Limb (tissue), 2 donors: ENCODE measurements at regions not wholly inside any gene's neighbourhood (a gene's known extent, or its start where the extent isn't known, plus 50 kb on each side); places are given as distances from the start of the nearest gene placed in this dataset.

Source experiments
- DNase-seq, 2 donors: peaks; one replicate each; pipeline ENCODE4 v3.0.0-alpha.2; 2016; ENCODE audit errors: extremely low spot score in 2 of 2

DNA sequence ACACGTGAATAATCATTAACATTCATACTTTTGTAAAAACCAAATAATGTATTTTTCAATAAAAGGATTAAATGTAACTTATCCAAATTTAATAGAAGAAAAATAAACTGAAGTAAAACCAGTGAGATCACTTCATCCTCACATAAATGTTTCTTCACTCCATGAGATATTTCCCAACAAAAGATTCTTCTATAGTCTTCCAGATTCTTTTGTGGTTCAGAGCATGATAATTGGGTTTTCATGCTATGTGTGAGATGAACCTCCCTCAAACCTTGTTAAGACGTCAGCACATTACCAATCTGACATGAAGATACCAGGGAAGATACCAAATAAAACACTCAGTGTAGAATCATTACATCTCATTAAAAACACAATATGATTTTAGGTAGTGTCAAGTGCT lies 62.9 kb upstream of the OXGR1 start:
- no peak for DNase-seq

DNA sequence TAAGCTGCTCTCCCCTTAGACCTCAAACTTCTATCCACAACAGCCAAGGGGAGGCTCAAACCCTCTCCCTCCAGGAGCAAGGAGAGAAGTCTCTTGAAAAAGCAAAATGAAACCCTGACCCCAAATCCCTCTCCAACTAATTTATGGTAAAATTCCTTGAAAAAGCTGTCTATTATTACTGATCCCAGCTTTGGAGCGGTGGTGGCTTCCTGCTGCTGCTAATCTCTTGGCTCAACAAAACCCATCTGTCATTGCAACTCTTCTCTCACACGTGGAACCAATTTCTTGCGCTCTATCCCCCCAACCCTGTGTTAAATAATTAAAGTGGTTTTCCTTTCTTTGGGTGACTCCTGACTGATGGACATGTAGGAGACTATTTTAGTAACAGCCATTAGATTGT lies 64.1 kb upstream of the OXGR1 start:
- DNase-seq: peak; percentile 33 to 58

DNA sequence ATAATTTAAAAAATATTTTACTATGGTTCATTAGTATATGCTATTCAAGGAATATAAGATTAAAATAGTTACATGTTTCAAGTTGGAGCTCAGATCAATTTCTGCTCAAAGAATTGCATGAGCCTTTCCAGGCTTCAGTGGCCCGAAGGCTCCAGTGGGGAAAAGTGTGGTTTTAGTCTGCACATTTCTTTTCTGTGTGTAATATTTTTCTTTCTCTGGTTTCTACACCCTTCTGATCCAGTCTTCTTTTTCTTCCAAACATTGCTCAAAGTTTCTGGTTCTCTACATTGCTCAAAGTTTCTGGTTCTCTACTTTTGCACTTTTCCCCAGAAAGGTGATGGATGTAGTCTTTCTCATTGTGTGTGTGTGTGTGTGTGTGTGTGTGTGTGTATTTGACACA lies 64.7 kb upstream of the OXGR1 start:
- DNase-seq: no peak

DNA sequence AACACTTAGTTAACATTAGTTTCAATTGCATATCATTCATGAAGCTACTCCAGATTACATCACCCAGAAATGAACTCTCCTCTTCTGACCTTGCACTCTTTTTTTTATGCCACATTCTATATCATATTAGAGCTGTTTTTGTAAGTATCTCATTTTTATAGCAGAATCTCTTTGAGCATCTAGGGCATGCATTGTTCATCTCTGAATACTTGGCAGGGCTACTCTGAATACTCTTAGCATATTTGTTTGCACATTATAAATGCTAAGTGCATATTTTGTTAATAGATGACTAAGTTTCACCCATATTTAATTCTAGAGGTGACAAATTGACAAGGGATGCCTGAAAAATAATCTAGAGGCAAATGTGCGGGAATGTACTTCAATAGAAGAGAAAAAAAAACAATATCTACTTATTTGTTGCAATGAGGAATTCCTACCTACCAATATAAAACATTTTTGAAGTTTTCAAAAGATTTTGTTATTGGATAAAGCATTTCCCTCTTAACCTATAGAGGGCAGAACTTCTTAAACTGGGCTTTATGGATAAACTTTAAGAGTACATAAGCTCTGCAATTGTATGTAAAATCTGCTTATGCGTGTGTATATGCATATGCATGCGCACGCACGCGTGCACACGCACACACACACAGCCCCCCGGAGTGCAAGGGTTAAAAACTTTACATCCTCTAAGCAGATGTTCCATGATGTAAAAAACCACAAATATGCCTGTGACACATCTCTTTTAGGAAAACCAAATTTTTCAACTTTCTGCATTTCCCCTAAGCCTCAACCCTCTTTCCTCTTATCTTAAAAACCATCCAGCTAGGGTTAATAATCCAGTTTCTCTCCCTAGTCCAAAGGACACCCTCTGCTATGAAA lies 73.0 kb upstream of the OXGR1 start:
- no peak for DNase-seq

DNA sequence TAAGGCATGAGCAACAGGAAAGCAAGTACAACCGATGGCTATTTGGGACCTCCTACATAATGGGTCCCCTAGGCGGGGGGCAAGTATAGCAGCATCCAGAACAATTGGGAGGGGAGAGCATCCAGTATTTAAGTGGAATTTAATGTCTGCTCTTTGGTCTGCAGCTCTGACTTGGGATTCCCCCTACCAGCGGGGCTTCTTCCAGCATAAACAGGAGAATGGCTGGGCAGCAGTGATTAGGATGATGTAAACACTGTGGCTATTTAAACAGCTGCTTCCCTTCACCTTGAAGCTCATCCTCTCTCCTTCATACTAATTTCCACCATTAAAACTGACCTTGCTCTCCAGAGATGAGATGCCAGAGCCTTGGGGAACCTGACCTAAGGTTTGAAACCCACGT lies 73.9 kb upstream of the OXGR1 start:
- peak in 1 of 2 donors; percentile 34 for DNase-seq

DNA sequence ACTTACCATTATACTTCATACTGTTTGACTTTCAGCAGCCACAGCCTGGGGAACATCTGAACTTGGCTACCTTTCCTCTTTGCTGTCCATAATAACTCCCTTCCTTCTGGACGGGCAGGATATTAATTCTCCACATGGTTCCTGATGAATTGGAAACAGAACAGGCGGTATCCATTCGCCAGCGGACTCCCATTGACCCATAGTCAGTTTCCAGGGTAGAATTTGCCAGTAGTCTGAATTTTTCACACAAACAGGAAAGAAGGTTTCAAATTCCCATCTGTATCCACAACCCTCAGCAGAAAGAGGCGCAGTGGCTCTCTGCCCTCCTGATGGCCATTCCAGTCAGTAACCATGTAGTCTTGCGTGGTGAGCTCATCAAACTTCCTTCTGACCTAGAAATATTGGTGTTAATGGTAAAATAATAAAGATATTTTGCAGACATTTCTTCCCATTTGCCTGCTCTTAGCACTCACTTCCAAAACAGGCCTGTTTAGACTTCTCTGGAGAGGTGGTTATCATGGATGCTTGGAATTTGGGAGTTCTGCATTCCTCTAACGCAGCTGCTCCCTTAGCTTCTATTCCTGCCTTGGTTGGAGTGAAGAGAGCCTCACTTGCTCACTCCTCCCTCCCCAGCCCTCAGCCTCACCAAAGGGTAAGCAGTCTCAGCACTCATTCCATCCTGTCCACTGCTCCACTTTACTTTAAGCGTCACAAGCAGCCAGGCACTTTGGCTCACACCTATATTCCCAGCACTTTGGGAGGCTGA lies 75.0 kb upstream of the OXGR1 start:
- peak in 1 of 2 donors; percentile 21 for DNase-seq

DNA sequence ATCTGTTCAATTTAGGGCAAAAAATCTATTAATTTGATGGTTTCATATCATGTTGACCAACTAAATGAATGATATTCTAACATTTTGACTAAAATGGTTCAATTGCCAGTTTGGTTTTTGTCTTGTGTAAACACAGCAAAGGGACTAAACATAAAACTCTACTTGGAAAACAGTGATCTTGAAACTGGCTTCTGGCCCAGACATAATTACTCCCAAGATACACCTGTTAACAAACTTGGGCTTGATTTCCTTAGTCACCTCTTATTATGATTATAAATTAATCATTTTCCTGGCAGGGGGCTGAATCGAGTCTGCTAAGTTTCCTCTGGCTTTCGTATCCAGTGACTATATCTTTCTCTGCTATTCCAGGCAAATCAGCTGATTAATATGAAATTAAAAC lies 78.0 kb upstream of the OXGR1 start:
- DNase-seq: no peak

DNA sequence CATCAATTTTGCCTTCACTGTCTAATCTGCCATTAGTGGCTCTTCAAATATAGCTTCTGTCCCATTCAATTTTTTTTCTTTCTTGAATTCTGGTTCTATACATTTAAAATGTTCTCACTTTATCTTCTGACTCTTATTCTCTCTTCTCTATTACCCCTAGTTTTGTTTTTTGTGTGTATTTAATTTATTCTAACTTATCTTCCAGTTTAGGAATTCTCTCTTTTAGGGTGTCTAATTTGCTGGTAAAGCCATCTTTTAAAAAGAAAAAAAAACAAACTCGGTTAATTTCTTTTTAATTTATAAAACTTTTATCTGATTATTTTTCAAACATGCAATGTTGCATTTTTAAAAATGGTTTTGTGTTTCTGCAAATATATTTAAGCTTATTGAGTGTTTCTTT lies 80.3 kb upstream of the OXGR1 start:
- no peak for DNase-seq

DNA sequence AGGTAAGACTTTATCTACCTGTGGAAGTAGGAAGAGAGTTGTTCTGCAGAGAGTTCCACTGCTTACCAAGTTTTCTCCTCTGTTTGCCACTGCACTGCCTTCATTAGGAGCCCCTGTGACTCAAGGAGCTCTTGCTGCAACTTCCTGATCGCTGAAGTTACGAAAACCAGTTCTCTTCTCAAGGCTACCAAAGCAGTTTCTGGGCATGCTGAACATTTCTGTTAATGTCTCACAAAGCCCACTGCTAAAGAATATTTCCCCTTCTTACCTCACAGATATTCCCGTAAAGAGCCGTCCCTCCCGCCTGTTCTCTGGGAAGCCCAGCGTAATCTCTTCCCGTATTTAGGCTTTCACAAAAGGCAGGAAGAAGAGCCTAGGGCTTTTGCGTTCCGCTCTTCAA lies 82.6 kb upstream of the OXGR1 start:
- no peak for DNase-seq

DNA sequence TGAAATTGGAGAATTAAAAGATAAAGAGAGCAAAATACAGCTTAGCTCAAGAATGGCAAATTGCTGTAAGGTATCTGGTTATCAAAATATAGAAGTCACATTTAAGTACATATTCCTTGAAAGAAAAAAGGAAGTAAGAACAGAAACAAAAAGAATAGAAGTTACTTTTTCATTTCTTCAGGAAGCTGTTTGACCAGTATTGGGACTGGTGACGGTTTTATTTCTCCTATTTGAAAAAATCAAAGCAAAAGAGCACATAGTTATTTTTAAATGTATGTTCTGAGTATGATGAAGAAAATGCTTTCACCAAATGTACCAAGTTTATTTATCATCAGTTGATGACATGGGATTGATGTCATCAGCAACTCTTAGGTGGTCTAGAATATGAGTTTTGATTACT lies 83.1 kb upstream of the OXGR1 start:
- DNase-seq: no peak

DNA sequence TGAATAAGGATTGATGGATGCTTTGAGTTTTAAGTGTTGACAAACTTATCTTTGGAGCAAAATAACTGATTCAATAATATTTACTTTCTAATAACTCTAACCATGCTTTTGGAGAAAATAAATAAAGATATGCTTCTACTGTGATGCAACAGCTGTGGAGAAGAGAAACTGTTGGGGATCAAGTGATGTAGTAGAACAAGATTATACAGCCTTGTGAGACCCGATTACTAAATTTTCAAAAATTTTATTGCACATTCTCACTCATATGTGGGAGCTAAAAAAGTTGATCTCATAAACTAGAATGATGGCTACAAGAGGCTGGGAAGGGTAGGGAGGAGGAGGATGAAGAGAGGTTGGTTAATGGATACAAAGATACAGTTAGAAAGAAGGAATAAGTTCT lies 85.5 kb upstream of the OXGR1 start:
- no peak for DNase-seq

DNA sequence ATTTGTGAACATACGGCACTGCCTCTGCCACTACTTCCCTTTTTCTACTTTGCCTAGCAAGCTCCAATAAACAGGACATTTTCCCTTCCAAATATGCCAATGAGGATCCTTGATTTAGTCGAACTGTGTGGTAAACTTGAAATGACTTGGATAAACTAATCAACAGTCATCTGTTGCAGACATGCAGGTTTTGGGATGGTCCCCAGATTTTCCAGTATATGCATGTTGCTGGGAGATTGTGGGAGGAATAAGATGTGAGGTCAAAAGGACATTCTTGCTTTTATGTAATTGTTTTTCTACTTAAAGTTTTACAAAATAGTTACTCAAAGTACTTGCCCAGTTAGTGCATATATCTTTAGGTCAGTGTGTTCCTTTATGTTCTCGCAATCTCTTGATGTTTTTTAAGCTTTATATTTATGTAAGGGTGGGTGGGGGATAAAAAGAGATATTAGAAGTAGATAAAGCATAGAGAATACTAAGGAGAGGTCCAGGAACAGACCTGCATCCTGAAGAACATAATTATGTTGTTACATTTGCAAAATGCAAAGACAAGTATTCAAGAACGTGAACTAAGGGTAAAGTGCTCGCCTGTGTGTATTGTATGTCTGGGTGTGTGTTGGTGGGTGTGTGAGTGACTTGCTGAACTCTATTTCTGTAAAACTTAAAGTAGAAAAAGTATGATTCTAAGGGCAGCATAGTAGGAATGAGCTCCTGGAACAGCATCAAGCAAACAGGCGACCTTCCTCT lies 88.4 kb upstream of the OXGR1 start:
- DNase-seq: no peak

DNA sequence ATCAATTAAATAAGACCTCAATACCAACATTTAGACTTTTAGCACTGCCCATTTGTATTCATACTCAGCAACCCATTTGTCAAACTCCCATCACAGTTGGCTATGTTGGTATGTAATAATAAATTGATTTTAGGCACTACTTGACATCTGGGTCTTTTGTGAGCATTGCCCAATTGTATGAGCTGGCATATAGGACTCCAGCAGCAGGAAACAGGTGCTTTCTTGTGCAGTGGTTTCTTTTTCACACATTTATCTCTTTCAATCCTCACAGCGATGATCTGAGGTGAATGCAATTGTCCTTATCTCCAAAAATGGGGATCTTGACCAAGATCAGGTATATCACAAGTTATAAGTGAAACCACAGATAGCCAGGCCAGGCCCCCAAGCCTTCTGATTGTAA lies 96.9 kb upstream of the OXGR1 start:
- no peak for DNase-seq

DNA sequence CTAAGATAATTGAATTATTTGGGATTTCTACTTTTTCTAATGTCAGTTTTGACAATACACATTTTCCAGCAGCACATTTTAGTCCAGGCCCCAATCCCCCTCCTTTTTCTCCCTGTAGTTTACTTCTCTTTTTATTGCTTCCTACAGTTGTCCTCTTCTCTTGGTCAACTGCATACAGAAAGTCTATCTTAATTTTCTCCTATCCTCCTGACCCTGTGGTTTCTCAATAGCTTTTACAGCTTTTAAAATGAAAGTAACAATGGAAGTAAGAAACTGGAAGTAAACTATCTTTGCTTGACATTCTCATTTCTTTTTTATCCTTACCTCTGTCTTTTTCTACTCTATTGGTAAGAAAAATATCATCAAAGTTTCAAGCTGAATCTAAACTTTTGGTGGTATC lies 106.5 kb upstream of the OXGR1 start:
- no peak for DNase-seq

DNA sequence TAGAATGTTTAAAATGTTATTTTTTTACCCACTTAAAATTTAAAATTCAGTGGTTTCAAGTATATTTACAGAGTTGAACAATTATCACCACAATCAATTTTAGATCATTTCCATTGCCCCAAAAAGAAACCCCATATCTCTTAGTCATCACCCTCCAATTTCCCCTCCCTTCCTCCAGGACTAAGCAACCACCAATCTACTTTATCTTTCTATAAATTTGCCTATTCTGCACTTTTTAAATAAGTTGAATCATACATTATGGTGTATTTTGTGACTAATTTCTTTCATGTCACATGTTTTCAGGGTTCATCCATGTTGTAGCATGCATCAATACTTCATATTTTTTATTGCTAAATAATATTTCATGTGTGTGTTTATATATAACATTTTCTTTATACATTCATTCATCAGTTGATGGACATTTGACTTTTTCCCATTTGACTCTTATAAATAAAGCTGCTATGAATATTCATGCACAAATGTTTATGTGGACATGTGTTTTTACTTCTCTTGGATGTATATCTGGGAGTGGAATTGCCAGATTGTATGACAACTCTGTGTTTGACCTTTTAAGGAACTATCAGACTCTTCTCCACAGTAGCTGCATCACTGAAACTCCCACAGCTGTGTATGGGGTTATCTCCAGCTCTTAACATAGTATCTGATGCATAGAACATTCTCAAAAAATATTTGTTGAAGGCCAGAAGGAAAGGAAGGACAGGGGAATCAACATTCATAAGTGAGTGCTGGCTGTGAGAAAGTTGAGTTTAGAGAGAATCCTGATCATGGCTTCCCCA lies 107.8 kb upstream of the OXGR1 start:
- DNase-seq: no peak

DNA sequence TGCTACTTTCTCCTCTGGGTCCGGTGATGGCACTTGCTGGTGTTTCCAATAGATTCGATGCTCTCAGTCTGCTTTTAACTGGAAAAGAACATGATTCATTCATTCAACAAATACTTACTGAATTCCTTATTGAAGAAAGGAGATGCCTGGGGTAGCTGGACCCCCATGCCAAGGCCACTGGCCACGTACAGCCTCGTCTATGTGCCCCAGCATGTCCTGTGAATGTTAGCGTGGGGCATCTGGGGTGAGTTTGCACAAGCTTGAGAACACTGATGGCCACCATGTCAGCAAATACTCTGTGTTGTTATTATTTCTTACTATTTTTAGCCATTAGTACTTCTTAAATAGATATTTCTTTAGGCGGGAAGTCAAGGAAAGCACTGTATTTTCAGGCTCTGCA lies 112.0 kb upstream of the OXGR1 start:
- no peak for DNase-seq

DNA sequence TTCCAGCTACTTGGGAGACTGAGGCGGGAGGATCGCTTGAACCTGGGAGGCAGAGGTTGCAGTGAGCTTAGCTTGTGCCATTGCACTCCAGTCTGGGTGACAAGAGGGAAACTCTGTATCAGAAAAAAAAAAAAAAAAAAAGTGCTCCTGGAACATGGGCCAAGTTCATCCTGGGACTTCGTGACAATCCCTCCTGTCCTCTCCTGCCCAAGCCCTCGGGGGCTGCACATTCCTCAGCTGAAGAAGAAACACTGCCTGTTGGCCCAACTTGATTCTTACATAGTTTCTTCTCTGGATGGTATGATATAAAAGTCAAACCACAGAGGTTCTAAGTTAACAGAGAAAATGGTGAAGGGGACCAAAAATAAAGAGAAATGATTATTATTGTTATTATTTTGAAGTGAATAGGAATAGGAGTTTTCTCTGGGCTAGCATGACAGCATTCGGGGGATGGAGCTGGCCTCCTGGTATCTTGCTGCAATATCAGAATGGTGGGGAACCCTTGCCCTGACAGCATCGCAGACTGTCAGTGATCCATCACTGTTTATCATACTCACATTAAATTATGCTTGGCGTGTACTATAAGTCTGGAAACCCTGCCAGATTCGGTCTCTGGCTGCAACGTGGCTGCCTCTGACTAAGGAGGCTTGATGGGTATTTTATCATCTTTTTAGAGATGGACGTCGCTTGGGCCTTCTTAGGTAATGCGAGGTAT lies 113.7 kb upstream of the OXGR1 start:
- no peak for DNase-seq

DNA sequence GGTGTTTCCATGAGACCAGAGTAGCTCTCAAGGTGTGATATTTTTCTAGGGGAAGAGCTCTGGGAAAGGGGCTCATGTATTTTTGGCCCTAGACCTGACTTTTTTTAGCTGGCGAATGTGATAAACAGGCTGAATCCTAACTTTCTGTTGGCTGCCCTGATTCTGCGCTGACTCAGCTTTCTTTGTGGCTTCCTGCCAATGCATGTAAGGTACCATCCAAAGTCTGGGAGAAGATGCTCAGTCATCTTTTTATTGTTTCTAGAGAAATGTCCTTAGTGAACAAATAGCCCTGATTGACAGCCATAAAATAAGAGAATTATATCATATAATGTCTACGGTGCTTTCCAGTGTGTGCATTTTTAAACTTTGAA lies 113.6 kb upstream of the MBNL2 start:
- no peak for DNase-seq

DNA sequence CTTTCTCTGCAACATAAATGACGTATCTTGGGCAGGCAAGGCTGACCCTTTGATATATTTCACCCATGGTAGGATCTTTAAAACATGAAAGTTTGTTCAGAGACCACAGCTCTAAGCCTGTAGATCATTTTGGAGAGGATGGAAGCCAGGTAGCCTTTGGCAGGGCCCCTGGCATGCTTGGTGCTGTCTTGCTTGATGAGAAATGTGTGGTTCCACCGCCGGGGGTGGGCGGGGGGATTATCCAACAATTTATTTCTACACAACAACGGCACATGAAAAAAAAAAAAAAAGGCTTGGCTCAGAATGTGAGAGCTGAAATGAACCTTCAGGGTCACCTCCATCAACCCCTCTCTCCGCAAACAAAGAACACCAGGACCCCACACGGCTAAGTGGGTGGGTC lies 112.9 kb upstream of the MBNL2 start:
- no peak for DNase-seq

DNA sequence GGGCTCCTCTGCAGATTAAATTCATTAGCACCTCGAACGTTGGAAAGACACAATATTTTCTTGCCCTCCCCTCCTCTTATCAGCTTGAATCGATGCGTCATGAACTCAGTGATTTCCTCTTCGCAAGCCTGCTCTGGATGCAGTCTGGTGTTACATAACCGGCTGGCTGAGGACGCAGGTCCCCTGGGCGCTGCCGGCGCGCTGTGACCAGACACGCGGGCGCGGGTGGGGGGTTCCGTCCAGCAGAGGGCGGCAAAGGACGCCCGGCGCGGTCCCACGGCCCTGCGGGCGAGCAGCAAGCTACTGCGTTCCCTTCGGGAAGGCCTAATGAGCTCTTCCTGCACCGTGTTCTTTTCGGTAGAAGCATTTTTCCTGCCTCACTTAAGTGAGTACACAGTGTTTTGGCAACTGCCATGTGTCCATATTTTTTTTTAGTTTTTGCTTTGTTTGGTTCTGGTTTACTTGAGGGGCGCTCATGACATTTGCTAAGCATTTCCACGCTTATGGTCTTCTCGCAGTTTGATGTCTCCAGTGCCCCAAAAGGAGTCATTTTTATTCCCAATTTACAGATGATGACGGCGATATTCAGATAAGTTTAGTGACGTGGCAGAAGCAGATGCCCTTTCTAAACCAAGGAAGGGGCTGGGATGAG lies 112.2 kb upstream of the MBNL2 start:
- DNase-seq: peak; percentile 79 to 93
